BE2C (cell line): ENCODE measurements at regions not wholly inside any gene's neighbourhood (a gene's known extent, or its start where the extent isn't known, plus 50 kb on each side); places are given as distances from the start of the nearest gene placed in this dataset.

Experiments
- DNase-seq: peaks from one replicate; pipeline ENCODE4 v3.0.0-alpha.2; 2020
- H3K27me3 ChIP-seq: fragments of 250-450 bp; sonication (Bioruptor Pico); 2 replicates; pipeline ENCODE4 v1.5.1; 2020; ENCODE audit warnings: mild to moderate bottlenecking
- H3K36me3 ChIP-seq: fragments of 250-450 bp; sonication (Bioruptor Pico); 2 replicates; pipeline ENCODE4 v1.5.1; 2020; ENCODE audit warnings: mild to moderate bottlenecking
- H3K4me1 ChIP-seq: fragments of 250-450 bp; sonication (Bioruptor Pico); 2 replicates; pipeline ENCODE4 v1.5.1; 2020
- H3K4me3 ChIP-seq: 2 replicates; pipeline ENCODE4 v1.5.1; 2011; ENCODE audit warnings: low read depth, low read length
- H3K9me3 ChIP-seq: fragments of 250-450 bp; sonication (Bioruptor Pico); 2 replicates; pipeline ENCODE4 v1.5.1; 2020
- CTCF ChIP-seq: IDR thresholded peaks from 2 replicates; pipeline ENCODE4 v1.5.1; 2012; ENCODE audit warnings: mild to moderate bottlenecking, low read depth, low read length

- H3K4me1 ChIP-seq: no peaks in the 10 kb centered on the region
- H3K9me3 ChIP-seq: no peaks in the 10 kb centered on the region
- no peak overlapping the region for H3K4me3 ChIP-seq
- H3K27me3 ChIP-seq: no peaks in the 10 kb centered on the region
- DNase-seq: no peak
- no peak for TF ChIP-seq CTCF
- H3K36me3 ChIP-seq: no peaks in the 10 kb centered on the region
Observed at GRCh38 chr3:153385343-153385742, 223.3 kb downstream of the RAP2B start.

- Histone ChIP-seq H3K27me3 (no peaks in the 10 kb centered on the region), H3K9me3 (no peaks in the 10 kb centered on the region), H3K4me3 (no peak overlapping the region), H3K4me1 (no peaks in the 10 kb centered on the region), H3K36me3 (no peaks in the 10 kb centered on the region)
- no peak for DNase-seq
- TF ChIP-seq CTCF: no peak
Observed at GRCh38 chr3:153392363-153392762, 230.3 kb downstream of the RAP2B start.

GRCh38 chr3:153394017-153394416 is 232.0 kb downstream of the RAP2B start:
- Histone ChIP-seq H3K36me3 (no peaks in the 10 kb centered on the region), H3K4me1 (no peaks in the 10 kb centered on the region), H3K27me3 (no peaks in the 10 kb centered on the region), H3K9me3 (no peaks in the 10 kb centered on the region), H3K4me3 (no peak overlapping the region)
- no peak for TF ChIP-seq CTCF
- no peak for DNase-seq

- Histone ChIP-seq H3K27me3 (no peaks in the 10 kb centered on the region), H3K4me1 (no peaks in the 10 kb centered on the region), H3K9me3 (no peaks in the 10 kb centered on the region), H3K4me3 (no peak overlapping the region), H3K36me3 (no peaks in the 10 kb centered on the region)
- no peak for DNase-seq
- TF ChIP-seq CTCF: no peak
Observed at GRCh38 chr3:153396581-153396980, 234.6 kb downstream of the RAP2B start.

- H3K4me3 ChIP-seq: no peak overlapping the region
- DNase-seq: no peak
Observed at GRCh38 chr3:153397794-153398193, 235.8 kb downstream of the RAP2B start.

GRCh38 chr3:153399636-153400035 is 237.6 kb downstream of the RAP2B start:
- Histone ChIP-seq H3K4me3 (no peak overlapping the region), H3K36me3 (no peaks in the 10 kb centered on the region), H3K4me1 (no peaks in the 10 kb centered on the region), H3K9me3 (no peaks in the 10 kb centered on the region), H3K27me3 (no peaks in the 10 kb centered on the region)
- no peak for DNase-seq
- TF ChIP-seq CTCF: no peak

More at GRCh38 chr3:153397794-153398193, 235.8 kb downstream of the RAP2B start:
- TF ChIP-seq CTCF: no peak
- no peaks in the 10 kb centered on the region for H3K36me3 ChIP-seq
- no peaks in the 10 kb centered on the region for H3K27me3 ChIP-seq
- H3K4me1 ChIP-seq: no peaks in the 10 kb centered on the region
- H3K9me3 ChIP-seq: no peaks in the 10 kb centered on the region
